Stimulated activated CD4-positive, alpha-beta T cell treated with anti-CD3 and anti-CD28 coated beads, Interleukin-4, amount 100 ng/mL, for 24 hours (primary cell): ENCODE measurements at regions not wholly inside any gene's neighbourhood (a gene's known extent, or its start where the extent isn't known, plus 50 kb on each side); places are given as distances from the start of the nearest gene placed in this dataset.

Source experiments
- DNase-seq: peaks from one replicate; pipeline ENCODE4 v3.0.0-alpha.2; 2020

- no peak for DNase-seq
Measured at GRCh38 chr3:79822076-79822475, 54.3 kb upstream of the ROBO1 start.

DNA sequence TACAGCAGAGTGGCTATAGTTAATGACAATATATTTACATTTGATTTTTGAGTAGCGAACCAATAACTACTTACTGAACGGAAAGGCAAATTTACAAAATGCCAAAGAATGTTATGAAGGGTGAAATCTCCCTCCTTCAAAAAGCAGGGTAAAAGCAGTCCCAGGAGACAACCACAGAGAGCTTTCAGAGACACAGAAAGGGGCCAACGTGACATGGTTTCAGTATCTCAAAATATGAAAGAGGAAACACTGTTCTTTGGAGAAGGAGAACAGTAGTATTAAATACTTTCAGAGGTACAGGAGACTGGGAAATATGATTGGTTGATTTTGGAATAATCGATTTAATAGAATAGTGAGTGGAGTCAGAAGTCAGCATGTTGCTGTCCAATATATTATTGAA lies 52.3 kb upstream of the ROBO1 start:
- no peak for DNase-seq

DNA sequence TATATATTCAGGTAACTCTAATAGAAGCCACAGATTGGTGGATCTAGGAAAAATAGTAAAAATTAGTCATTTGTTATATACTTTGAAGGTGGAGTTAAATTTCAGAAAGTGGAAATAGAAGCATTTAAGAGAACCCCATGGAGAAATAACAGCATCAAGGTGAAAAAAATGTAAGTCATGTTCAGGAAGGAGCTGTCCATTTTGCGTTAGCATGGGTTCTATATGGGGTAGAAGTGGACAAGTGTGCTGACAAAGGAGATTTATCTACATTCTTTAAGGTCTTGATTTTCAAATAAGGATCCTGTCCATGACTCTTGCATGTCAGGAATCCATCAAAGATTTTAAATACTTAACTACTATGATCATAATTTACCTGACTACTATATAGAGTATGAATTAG lies 50.2 kb upstream of the ROBO1 start:
- no peak for DNase-seq
